ENCODE measurements at regions not wholly inside any gene's neighbourhood (a gene's known extent, or its start where the extent isn't known, plus 50 kb on each side); places are given as distances from the start of the nearest gene placed in this dataset.

GRCh38 chr2:184032983-184033382, 565.3 kb upstream of the ZNF804A start:
- Histone ChIP-seq H3K27me3 (ENCODE audit: control insufficient read depth, extremely low read depth, insufficient read depth, low read length) (no peaks in the 10 kb centered on the region), H3K9me3 (ENCODE audit: control insufficient read depth, low read depth, low read length) (no peaks in the 10 kb centered on the region), H3K4me3 (ENCODE audit: control insufficient read depth in 2 of 3, extremely low read depth in 1 of 3, insufficient read depth in 2 of 3, low read depth in 1 of 3, low read length in 3 of 3) (no peak overlapping the region), H3K9ac (ENCODE audit: control insufficient read depth, extremely low read depth, insufficient read depth, low read length) (no peak overlapping the region), H3K4me2 (ENCODE audit: control insufficient read depth, extremely low read depth, insufficient read depth, low read depth, low read length) (no peak overlapping the region), H3K36me3 (ENCODE audit: control insufficient read depth in 2 of 2, extremely low read depth in 1 of 2, insufficient read depth in 2 of 2, low read length in 2 of 2) (no peaks in the 10 kb centered on the region), H3K27ac (ENCODE audit: control insufficient read depth, insufficient read depth, low read length) (no peak overlapping the region), H3K79me2 (ENCODE audit: control insufficient read depth, insufficient read depth, low read length) (no peaks in the 10 kb centered on the region), H2AFZ (ENCODE audit: control insufficient read depth, low read length) (no peak overlapping the region), H3K4me1 (ENCODE audit: control insufficient read depth, extremely low read depth, insufficient read depth, low read length) (no peaks in the 10 kb centered on the region), H4K20me1 (ENCODE audit: control insufficient read depth, extremely low read depth, insufficient read depth, low read length) (no peaks in the 10 kb centered on the region), H3K9me1 (ENCODE audit: control insufficient read depth, extremely low read depth, insufficient read depth, low read length) (no peaks in the 10 kb centered on the region)
- DNase-seq (ENCODE audit: low read depth, low spot score) (no peak), FAIRE-seq (no peak)
- TF ChIP-seq CTCF (optimal IDR thresholded peaks at IDR 0.05 in 1 of 3, IDR thresholded peaks at IDR 0.05 in 1 of 3, conservative IDR thresholded peaks at IDR 0.05 in 1 of 3; ENCODE audit: extremely low read depth in 1 of 3, insufficient read depth in 2 of 3, low read length in 3 of 3) (no peak), EZH2 (IDR thresholded peaks at IDR 0.05; ENCODE audit: low read length) (no peak)
- dilution Hi-C loops (cut with MboI; ENCODE audit: extremely low pct_ligation_motif_present, low sequenced_read_pairs), result no loop called here

GRCh38 chr2:184037273-184037672, 561.1 kb upstream of the ZNF804A start:
- Histone ChIP-seq H3K27me3 (ENCODE audit: control insufficient read depth, extremely low read depth, insufficient read depth, low read length) (no peaks in the 10 kb centered on the region), H3K79me2 (ENCODE audit: control insufficient read depth, insufficient read depth, low read length) (no peaks in the 10 kb centered on the region), H4K20me1 (ENCODE audit: control insufficient read depth, extremely low read depth, insufficient read depth, low read length) (no peaks in the 10 kb centered on the region), H3K36me3 (ENCODE audit: control insufficient read depth in 2 of 2, extremely low read depth in 1 of 2, insufficient read depth in 2 of 2, low read length in 2 of 2) (no peaks in the 10 kb centered on the region), H3K9ac (ENCODE audit: control insufficient read depth, extremely low read depth, insufficient read depth, low read length) (no peak overlapping the region), H3K9me1 (ENCODE audit: control insufficient read depth, extremely low read depth, insufficient read depth, low read length) (no peaks in the 10 kb centered on the region), H3K9me3 (ENCODE audit: control insufficient read depth, low read depth, low read length) (no peaks in the 10 kb centered on the region), H3K4me3 (ENCODE audit: control insufficient read depth in 2 of 3, extremely low read depth in 1 of 3, insufficient read depth in 2 of 3, low read depth in 1 of 3, low read length in 3 of 3) (no peak overlapping the region), H2AFZ (ENCODE audit: control insufficient read depth, low read length) (no peak overlapping the region), H3K27ac (ENCODE audit: control insufficient read depth, insufficient read depth, low read length) (no peak overlapping the region), H3K4me1 (ENCODE audit: control insufficient read depth, extremely low read depth, insufficient read depth, low read length) (no peaks in the 10 kb centered on the region), H3K4me2 (ENCODE audit: control insufficient read depth, extremely low read depth, insufficient read depth, low read depth, low read length) (no peak overlapping the region)
- TF ChIP-seq EZH2 (IDR thresholded peaks at IDR 0.05; ENCODE audit: low read length) (no peak), CTCF (optimal IDR thresholded peaks at IDR 0.05 in 1 of 3, IDR thresholded peaks at IDR 0.05 in 1 of 3, conservative IDR thresholded peaks at IDR 0.05 in 1 of 3; ENCODE audit: extremely low read depth in 1 of 3, insufficient read depth in 2 of 3, low read length in 3 of 3) (no peak)
- FAIRE-seq (no peak), DNase-seq (ENCODE audit: low read depth, low spot score) (no peak)
- dilution Hi-C loops (cut with MboI; ENCODE audit: extremely low pct_ligation_motif_present, low sequenced_read_pairs), result no loop called here

Data from keratinocyte (primary cell).